22Rv1 (cell line): ENCODE measurements at regions not wholly inside any gene's neighbourhood (a gene's known extent, or its start where the extent isn't known, plus 50 kb on each side); places are given as distances from the start of the nearest gene placed in this dataset.
A peak's percentile ranks its signal among the peaks of the same experiment; 100 is the strongest.

Experiments used
- H3K27ac ChIP-seq: fragments of 450-650 bp; 2 replicates; pipeline ENCODE4 v1.5.1; 2017
- ZFX ChIP-seq: fragments of 450-650 bp; IDR thresholded peaks from 2 replicates; pipeline ENCODE4 v1.6.1; 2017; ENCODE audit warnings: antibody characterized with exemption, borderline replicate concordance
- TF ChIP-seq, protein P1 (sequence below): fragments of 450-650 bp; IDR thresholded peaks from 2 replicates; pipeline ENCODE4 v1.5.1; 2017; ENCODE audit warnings: mild to moderate bottlenecking

DNA sequence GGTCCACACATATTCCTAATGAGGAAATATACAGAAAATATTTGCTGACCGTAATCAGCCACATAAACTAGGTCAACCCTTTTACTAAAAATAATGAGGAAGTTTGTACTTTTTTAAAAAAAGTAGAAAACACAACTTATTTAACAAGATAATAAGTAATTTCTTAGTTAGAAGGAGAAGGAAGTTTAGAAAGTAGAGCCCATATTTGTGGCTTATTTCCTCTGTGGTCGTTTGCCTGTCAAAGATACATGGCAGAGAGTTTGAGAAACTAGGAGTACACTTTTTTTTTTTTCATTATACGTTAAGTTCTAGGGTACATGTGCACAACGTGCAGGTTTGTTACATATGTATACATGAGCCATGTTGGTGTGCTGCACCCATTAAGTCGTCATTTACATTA is 1205.2 kb upstream of the MIR17HG start:
- no peak overlapping the region for H3K27ac ChIP-seq
- TF ChIP-seq, protein P1, sequence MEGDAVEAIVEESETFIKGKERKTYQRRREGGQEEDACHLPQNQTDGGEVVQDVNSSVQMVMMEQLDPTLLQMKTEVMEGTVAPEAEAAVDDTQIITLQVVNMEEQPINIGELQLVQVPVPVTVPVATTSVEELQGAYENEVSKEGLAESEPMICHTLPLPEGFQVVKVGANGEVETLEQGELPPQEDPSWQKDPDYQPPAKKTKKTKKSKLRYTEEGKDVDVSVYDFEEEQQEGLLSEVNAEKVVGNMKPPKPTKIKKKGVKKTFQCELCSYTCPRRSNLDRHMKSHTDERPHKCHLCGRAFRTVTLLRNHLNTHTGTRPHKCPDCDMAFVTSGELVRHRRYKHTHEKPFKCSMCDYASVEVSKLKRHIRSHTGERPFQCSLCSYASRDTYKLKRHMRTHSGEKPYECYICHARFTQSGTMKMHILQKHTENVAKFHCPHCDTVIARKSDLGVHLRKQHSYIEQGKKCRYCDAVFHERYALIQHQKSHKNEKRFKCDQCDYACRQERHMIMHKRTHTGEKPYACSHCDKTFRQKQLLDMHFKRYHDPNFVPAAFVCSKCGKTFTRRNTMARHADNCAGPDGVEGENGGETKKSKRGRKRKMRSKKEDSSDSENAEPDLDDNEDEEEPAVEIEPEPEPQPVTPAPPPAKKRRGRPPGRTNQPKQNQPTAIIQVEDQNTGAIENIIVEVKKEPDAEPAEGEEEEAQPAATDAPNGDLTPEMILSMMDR: no peak
- no peak for TF ChIP-seq ZFX

DNA sequence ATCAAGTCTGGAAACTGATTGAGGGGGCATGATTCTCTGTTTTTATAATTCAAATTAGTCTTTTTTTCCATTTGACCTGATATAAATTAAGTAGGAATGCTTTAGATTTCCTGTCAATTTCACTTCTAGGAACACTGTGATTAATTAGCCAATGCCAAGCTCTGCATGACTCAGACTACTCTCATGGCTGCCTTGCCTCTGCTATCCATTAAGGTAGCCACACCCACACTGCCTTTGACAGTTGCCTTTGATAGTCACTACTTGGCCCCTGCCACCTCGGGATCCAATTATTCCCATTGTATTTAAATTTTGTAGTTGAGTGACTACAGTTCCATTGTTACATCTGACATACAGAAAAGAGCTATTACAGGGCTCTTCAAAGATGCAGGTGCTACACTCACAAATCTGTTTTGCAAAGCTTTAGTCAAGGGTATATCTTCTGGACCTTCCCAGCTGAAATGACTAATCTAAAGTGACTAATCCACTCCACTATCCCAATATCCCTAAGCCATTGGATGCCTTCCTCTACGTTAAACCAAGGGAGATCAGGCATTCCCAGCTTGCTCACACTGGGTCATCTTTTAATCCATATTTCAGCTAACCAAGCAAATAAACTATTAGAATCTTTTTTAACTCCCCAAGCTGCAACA is 1193.1 kb upstream of the MIR17HG start:
- no peak overlapping the region for H3K27ac ChIP-seq
- TF ChIP-seq, protein P1: no peak
- TF ChIP-seq ZFX: no peak

DNA sequence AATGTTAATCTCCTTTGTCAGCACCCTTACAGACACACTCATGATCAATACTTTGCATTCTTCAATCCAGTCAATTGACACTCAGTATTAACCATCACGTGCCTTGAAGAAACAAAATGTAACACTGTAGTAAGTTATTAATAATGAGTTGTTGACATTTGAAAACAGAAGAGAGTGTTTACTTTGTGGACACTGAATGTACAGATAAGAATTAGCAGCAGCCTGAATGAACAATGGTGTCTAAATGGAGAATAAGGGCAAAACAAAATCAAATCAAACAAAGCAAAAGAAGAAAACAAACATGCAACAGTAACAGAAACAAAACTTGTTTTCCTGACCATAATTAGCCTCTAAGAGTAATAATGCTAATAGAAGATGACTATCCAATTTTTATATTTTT is 1191.1 kb upstream of the MIR17HG start:
- H3K27ac ChIP-seq: peak overlapping the region; percentile 59
- TF ChIP-seq ZFX: no peak
- TF ChIP-seq, protein P1: no peak

DNA sequence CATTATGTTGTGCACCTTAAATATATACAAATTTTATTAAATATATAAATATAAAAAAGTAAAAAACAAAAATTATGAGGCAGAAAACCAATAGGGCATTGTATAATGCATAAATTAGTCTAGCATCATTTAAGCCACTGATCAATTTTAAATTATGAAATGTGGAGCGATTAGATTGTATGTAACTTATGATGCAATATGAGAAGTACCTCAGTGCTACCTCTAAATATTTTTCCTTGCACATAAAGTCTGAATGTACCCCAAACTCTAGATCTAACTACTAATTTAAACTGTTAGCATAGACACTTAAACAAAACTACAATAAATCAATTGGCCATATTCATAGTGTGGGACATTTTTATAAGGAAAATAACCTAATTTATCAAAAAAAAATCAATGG is 1178.5 kb upstream of the MIR17HG start:
- H3K27ac ChIP-seq: no peak overlapping the region
- TF ChIP-seq, protein P1: no peak
- TF ChIP-seq ZFX: no peak

DNA sequence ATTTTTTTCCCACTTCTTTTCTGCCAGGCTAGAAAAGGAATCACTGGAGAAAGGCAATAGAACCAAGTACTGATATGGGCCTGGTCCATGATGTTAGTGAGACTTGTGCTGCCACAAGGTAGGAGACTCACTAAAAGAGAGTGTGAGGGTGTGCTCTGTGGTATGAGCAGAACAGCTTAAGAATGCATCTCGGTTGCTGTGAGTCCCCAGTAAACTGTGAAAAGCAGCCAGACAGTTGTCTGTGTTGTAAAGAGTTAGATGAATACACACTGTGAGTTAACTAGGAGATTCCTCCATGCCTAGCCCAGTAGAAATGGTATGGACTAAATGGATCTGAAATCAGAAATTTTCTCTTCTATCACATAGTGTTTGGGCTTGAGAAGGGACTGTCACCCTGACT is 1177.3 kb upstream of the MIR17HG start:
- TF ChIP-seq, protein P1: no peak
- no peak for TF ChIP-seq ZFX
- H3K27ac ChIP-seq: no peak overlapping the region

DNA sequence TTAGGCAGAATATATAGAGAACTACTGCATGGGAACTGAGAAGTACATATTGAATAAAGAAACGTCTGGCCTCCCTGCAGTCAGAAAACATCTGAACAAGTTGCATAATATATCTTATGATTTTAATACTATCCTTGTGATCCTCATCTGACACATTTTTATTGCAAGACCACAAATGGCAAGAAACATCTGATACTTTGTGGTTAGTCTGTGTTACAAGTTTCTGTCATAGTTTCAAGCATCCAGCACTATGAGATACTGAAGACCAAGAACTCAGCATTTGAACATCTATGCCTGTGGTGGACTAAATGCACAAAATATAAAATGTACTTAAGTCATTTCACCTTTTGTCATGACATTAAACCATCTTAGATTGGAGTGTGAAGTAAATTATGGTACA is 1175.8 kb upstream of the MIR17HG start:
- no peak for TF ChIP-seq ZFX
- TF ChIP-seq, protein P1: no peak

DNA sequence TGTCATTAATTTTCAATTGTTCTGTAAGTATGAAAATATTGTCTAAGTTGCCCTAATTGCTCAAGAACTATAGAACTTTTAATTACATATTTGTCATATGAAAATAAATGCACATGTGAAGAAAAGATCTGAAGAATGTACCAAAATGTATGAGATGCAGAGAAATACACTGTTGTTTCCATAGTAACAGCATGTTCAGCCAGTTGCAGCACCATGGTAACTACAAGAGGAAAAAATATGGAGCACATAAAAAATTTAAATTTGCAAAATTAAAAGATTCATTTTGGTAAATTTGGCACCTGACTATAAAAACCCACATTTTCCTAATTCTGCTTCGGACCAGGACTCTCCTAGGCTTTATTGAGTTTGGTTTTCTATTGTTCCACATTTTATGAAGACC is 1170.0 kb upstream of the MIR17HG start:
- TF ChIP-seq ZFX: no peak
- TF ChIP-seq, protein P1: no peak
- no peak overlapping the region for H3K27ac ChIP-seq

More for the DNA sequence above, 1175.8 kb upstream of the MIR17HG start:
- no peak overlapping the region for H3K27ac ChIP-seq
